ENCODE measurements at regions not wholly inside any gene's neighbourhood (a gene's known extent, or its start where the extent isn't known, plus 50 kb on each side); places are given as distances from the start of the nearest gene placed in this dataset.

GRCh38 chrX:16464369-16464768, 185.6 kb upstream of the S100G start:
- no peaks in the 10 kb centered on the region for H3K27me3 ChIP-seq
- no peak for TF ChIP-seq POLR2A (IDR thresholded peaks at IDR 0.05)
- TF ChIP-seq POLR2AphosphoS5 (IDR thresholded peaks at IDR 0.05) = no peak
- TF ChIP-seq CTCF (IDR thresholded peaks at IDR 0.05) = no peak
- TF ChIP-seq EP300 (IDR thresholded peaks at IDR 0.05) = no peak
- ATAC-seq (ENCODE audit: low FRiP score in 2 of 2) = no peak

GRCh38 chrX:16465081-16465876, 184.7 kb upstream of the S100G start:
- no peaks in the 10 kb centered on the region for H3K36me3 ChIP-seq
- 81 to 86% methylated on average over 4 to 5 of the region's 5 CpGs for WGBS, 2 donors
- H3K9me3 ChIP-seq = no peaks in the 10 kb centered on the region
- no peak overlapping the region for H3K4me3 ChIP-seq
- H3K27ac ChIP-seq = no peak overlapping the region
- no peaks in the 10 kb centered on the region for H3K27me3 ChIP-seq
- TF ChIP-seq CTCF (IDR thresholded peaks at IDR 0.05) (no peak), EP300 (IDR thresholded peaks at IDR 0.05) (no peak), POLR2A (IDR thresholded peaks at IDR 0.05) (no peak), POLR2AphosphoS5 (IDR thresholded peaks at IDR 0.05) (no peak)
- no peak for DNase-seq
- no peak for ATAC-seq (ENCODE audit: low FRiP score in 2 of 2)
- H3K4me1 ChIP-seq = no peaks in the 10 kb centered on the region

More at GRCh38 chrX:16464369-16464768, 185.6 kb upstream of the S100G start:
- Histone ChIP-seq H3K9me3 (no peaks in the 10 kb centered on the region), H3K4me3 (no peak overlapping the region), H3K36me3 (no peaks in the 10 kb centered on the region), H3K27ac (no peak overlapping the region), H3K4me1 (no peaks in the 10 kb centered on the region)
- DNase-seq = no peak
- 43 to 70% methylated on average over 4 of the region's 4 CpGs for WGBS, 2 donors

- H3K4me1 ChIP-seq = no peaks in the 10 kb centered on the region
- H3K27ac ChIP-seq = no peak overlapping the region
- ATAC-seq (ENCODE audit: low FRiP score in 2 of 2) (no peak), DNase-seq (no peak)
- H3K4me3 ChIP-seq = no peak overlapping the region
- H3K27me3 ChIP-seq = no peaks in the 10 kb centered on the region
- no peaks in the 10 kb centered on the region for H3K36me3 ChIP-seq
- no peaks in the 10 kb centered on the region for H3K9me3 ChIP-seq
- 78 to 86% methylated on average over 6 to 7 of the region's 7 CpGs for WGBS, 2 donors
- no peak for TF ChIP-seq CTCF (IDR thresholded peaks at IDR 0.05)
- TF ChIP-seq POLR2A (IDR thresholded peaks at IDR 0.05) = no peak
- TF ChIP-seq EP300 (IDR thresholded peaks at IDR 0.05) = no peak
- no peak for TF ChIP-seq POLR2AphosphoS5 (IDR thresholded peaks at IDR 0.05)
These were observed 183.1 kb upstream of the S100G start for GRCh38 chrX:16466640-16467432.

GRCh38 chrX:16469870-16470269, 180.1 kb upstream of the S100G start:
- 85% methylated on average over 5 of the region's 5 CpGs; no CpG with 5 or more reads in 1 of the 2 donors for WGBS, 2 donors
- Histone ChIP-seq H3K27ac (no peak overlapping the region), H3K4me3 (no peak overlapping the region), H3K4me1 (no peaks in the 10 kb centered on the region), H3K27me3 (no peaks in the 10 kb centered on the region), H3K36me3 (no peaks in the 10 kb centered on the region), H3K9me3 (no peaks in the 10 kb centered on the region)
- DNase-seq (no peak), ATAC-seq (ENCODE audit: low FRiP score in 2 of 2) (no peak)
- no peak for TF ChIP-seq EP300 (IDR thresholded peaks at IDR 0.05)
- no peak for TF ChIP-seq CTCF (IDR thresholded peaks at IDR 0.05)
- no peak for TF ChIP-seq POLR2AphosphoS5 (IDR thresholded peaks at IDR 0.05)
- TF ChIP-seq POLR2A (IDR thresholded peaks at IDR 0.05) = no peak
